Neutrophil (primary cell): ENCODE measurements at regions not wholly inside any gene's neighbourhood (a gene's known extent, or its start where the extent isn't known, plus 50 kb on each side); places are given as distances from the start of the nearest gene placed in this dataset.

ENCODE experiments used
- H3K27ac ChIP-seq: fragments of 200-600 bp; sonication (generic); 2 replicates; pipeline ENCODE4 v1.5.1; 2016; ENCODE audit warnings: mild to moderate bottlenecking, moderate library complexity
- H3K27me3 ChIP-seq: fragments of 200-600 bp; sonication (generic); 2 replicates; pipeline ENCODE4 v1.6.0; 2016; ENCODE audit warnings: mild to moderate bottlenecking
- H3K36me3 ChIP-seq: fragments of 200-600 bp; sonication (generic); 2 replicates; pipeline ENCODE4 v1.5.1; 2017
- H3K4me1 ChIP-seq, 2 experiments: fragments of 200-600 bp in 1 of 2; sonication (generic) in 1 of 2; 1 replicate in 1 of 2; 2 replicates in 1 of 2; pipeline versions ENCODE4 v1.5.1 to v1.6.1; 2013 to 2016; ENCODE audit warnings: low read depth in 1 of 2, low read length in 1 of 2, mild to moderate bottlenecking in 1 of 2, moderate library complexity in 1 of 2; ENCODE audit not compliant: control insufficient read depth in 1 of 2, insufficient read depth in 1 of 2
- H3K4me3 ChIP-seq, 2 experiments: fragments of 200-600 bp in 1 of 2; sonication (generic) in 1 of 2; 1 replicate in 1 of 2; 2 replicates in 1 of 2; pipeline ENCODE4 v1.5.1; 2013 to 2016; ENCODE audit warnings: low read depth in 1 of 2, low read length in 1 of 2, mild to moderate bottlenecking in 1 of 2, moderate library complexity in 1 of 2
- H3K9me3 ChIP-seq: fragments of 200-600 bp; sonication (generic); 2 replicates; pipeline ENCODE4 v1.5.1; 2016
- TF ChIP-seq, protein P1 (sequence below): fragments of 200-600 bp; sonication (generic); IDR thresholded peaks from 2 replicates; pipeline ENCODE4 v1.5.1; 2016; ENCODE audit warnings: antibody characterized with exemption

DNA sequence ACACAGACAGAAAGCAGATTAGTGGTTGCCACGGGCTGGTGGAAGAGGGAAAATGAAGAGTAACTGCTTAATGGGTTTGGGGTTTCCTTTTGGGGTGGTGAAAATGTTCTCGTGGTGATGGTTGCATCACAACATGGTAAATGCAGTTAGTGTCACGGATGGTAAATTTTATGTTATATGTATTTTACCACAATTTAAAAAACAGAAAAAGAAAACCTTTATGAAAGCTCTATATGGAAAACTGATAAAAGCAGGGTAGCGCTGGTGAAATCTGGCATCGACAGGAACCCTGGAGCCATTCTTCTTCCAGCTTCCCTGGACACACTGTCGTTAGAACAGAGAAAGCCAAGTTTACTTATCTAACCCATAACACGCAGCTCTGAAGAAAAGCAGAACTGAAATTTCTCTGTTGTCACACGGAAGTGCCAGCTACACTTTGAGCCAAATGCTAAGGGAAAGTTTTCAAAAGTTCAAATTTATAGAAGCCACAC lies 287.7 kb upstream of the NR2F2 start:
- H3K4me1 ChIP-seq: peaks cover 0 to 15% of the 10 kb centered on the region in 2 experiments
- no peak overlapping the region for H3K4me3 ChIP-seq
- no peaks in the 10 kb centered on the region for H3K36me3 ChIP-seq
- H3K27ac ChIP-seq: no peak overlapping the region
- TF ChIP-seq, protein P1, sequence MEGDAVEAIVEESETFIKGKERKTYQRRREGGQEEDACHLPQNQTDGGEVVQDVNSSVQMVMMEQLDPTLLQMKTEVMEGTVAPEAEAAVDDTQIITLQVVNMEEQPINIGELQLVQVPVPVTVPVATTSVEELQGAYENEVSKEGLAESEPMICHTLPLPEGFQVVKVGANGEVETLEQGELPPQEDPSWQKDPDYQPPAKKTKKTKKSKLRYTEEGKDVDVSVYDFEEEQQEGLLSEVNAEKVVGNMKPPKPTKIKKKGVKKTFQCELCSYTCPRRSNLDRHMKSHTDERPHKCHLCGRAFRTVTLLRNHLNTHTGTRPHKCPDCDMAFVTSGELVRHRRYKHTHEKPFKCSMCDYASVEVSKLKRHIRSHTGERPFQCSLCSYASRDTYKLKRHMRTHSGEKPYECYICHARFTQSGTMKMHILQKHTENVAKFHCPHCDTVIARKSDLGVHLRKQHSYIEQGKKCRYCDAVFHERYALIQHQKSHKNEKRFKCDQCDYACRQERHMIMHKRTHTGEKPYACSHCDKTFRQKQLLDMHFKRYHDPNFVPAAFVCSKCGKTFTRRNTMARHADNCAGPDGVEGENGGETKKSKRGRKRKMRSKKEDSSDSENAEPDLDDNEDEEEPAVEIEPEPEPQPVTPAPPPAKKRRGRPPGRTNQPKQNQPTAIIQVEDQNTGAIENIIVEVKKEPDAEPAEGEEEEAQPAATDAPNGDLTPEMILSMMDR: no peak
- peaks cover 29% of the 10 kb centered on the region for H3K27me3 ChIP-seq
- H3K9me3 ChIP-seq: no peaks in the 10 kb centered on the region

DNA sequence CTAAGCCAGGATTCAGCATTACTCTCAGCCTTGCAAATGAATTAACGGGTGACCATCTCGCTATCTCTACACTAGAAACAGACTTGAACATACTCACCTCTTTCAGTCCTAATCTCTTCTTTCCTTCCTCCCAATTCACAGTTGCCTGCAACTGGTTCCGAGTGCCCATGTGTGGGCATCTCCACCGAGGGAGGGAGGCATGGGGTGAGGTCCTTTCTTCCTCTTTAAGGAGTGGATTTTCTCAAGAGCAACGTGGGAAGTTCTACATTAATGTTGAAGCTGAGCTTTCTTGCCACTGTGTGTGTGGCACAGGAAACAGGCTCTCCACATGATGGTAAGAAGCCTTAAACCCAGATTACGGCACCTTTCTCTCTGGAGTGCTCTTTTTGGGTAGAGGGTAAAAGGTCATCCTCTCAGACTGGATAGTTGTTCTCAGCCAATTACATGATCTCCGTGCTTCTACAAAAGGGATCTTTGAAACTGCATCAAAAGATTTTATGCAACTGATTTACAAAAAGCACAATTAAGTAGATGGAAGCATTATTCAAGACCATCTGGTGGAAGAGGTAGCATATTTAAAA lies 286.8 kb upstream of the NR2F2 start:
- Histone ChIP-seq H3K27me3 (peaks cover 23% of the 10 kb centered on the region), H3K4me1 (peaks cover 0 to 15% of the 10 kb centered on the region in 2 experiments)

DNA sequence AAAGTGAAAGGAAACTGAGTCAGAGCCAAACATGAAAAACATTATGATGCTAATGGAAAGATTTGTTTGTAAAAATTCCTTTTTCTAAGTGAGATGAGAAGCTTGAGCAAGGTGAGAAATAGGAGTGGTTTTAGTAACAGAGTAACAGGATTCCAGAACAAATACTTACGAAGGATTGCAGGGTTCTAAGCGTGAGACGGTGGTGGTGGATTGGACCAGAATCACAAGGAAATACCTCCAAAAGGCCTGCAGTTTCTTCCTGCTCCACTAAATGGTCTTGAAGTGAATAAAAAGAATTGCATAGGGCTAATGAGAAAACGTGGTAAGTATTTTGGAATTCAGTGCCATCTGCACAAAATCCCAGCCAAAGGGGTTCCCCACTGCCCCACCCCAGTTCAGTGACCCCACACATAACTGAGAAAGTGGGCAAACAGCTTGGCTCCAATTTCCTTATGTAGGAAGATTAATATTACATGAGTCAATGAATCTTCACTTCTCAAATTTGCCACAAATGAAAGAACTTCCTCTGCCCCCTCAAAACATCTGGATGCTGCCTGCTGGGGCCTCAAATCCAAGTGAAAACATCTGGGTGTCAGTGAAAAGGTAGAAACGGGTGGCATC lies 283.8 kb upstream of the NR2F2 start:
- TF ChIP-seq, protein P1: no peak
- Histone ChIP-seq H3K4me3 (no peak overlapping the region), H3K27me3 (peaks cover 39% of the 10 kb centered on the region), H3K4me1 (peaks cover 0 to 15% of the 10 kb centered on the region in 2 experiments), H3K9me3 (no peaks in the 10 kb centered on the region), H3K27ac (no peak overlapping the region), H3K36me3 (no peaks in the 10 kb centered on the region)

More for the DNA sequence above, 286.8 kb upstream of the NR2F2 start:
- no peaks in the 10 kb centered on the region for H3K36me3 ChIP-seq
- no peak overlapping the region for H3K27ac ChIP-seq
- H3K9me3 ChIP-seq: no peaks in the 10 kb centered on the region
- no peak overlapping the region for H3K4me3 ChIP-seq
- TF ChIP-seq, protein P1: no peak

DNA sequence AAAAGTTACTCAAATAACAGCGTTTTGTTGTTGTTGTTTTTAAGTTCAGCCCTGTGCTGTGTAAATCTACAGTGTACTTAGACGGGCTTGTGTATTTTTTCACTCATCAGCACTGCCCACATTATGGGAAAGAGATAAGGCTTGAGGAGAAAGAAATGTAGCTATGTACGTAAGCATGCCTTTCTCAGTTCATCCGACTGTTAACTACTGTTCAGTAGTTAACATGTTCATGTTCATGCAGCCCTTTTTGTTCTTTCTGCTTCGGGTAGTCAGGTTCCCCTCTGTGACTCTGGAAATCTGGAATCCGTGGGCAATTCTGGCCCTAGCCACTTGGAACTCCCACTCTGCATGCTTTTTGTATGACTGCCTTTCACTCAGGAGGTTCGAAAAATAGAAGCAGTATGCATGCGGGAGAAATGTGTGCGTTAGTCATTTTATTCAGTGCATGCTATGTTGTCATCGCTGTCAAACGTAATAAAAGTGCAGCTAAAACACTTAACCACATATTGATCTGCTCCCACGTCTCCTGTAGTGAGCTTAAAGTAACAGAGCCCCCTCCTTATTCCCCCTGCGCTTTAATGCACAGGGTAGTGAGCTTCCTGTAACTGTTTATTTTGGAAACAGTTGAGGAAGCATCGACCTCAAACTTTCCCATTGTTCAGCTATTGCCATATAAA lies 283.1 kb upstream of the NR2F2 start:
- Histone ChIP-seq H3K4me3 (no peak overlapping the region), H3K27me3 (peaks cover 45% of the 10 kb centered on the region), H3K27ac (no peak overlapping the region), H3K4me1 (peaks cover 0 to 12% of the 10 kb centered on the region in 2 experiments), H3K9me3 (no peaks in the 10 kb centered on the region), H3K36me3 (no peaks in the 10 kb centered on the region)
- TF ChIP-seq, protein P1: no peak

DNA sequence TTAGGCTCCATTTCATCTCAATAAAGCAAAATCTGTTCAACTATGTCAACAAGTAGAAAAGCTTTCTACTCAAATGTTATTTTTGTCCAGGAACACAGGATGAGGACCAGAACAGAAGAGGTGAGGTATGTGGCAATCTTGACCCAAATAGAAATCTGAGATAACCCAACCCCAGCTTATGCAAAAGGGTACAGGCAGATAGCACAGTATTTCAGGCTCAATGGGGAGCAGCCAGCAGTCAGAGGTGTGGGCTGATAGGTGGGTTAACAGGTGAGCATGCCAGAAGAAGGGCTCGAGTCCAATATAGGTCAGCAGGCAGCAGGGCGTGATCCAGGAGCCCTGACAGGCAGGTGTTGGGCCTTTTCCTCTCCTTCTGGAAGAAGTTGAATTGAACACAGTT lies 281.2 kb upstream of the NR2F2 start:
- Histone ChIP-seq H3K36me3 (no peaks in the 10 kb centered on the region), H3K27me3 (peaks cover 64% of the 10 kb centered on the region), H3K9me3 (no peaks in the 10 kb centered on the region), H3K27ac (no peak overlapping the region), H3K4me3 (no peak overlapping the region), H3K4me1 (peaks cover 0 to 7% of the 10 kb centered on the region in 2 experiments)
- TF ChIP-seq, protein P1: no peak
